BE2C (cell line): ENCODE measurements at regions not wholly inside any gene's neighbourhood (a gene's known extent, or its start where the extent isn't known, plus 50 kb on each side); places are given as distances from the start of the nearest gene placed in this dataset.

Source experiments
- DNase-seq: peaks from one replicate; pipeline ENCODE4 v3.0.0-alpha.2; 2020
- H3K27me3 ChIP-seq: fragments of 250-450 bp; sonication (Bioruptor Pico); 2 replicates; pipeline ENCODE4 v1.5.1; 2020; ENCODE audit warnings: mild to moderate bottlenecking
- H3K36me3 ChIP-seq: fragments of 250-450 bp; sonication (Bioruptor Pico); 2 replicates; pipeline ENCODE4 v1.5.1; 2020; ENCODE audit warnings: mild to moderate bottlenecking
- H3K4me1 ChIP-seq: fragments of 250-450 bp; sonication (Bioruptor Pico); 2 replicates; pipeline ENCODE4 v1.5.1; 2020
- H3K4me3 ChIP-seq: 2 replicates; pipeline ENCODE4 v1.5.1; 2011; ENCODE audit warnings: low read depth, low read length
- H3K9me3 ChIP-seq: fragments of 250-450 bp; sonication (Bioruptor Pico); 2 replicates; pipeline ENCODE4 v1.5.1; 2020
- TF ChIP-seq, protein P1 (sequence below): IDR thresholded peaks from 2 replicates; pipeline ENCODE4 v1.5.1; 2012; ENCODE audit warnings: mild to moderate bottlenecking, low read depth, low read length

DNA sequence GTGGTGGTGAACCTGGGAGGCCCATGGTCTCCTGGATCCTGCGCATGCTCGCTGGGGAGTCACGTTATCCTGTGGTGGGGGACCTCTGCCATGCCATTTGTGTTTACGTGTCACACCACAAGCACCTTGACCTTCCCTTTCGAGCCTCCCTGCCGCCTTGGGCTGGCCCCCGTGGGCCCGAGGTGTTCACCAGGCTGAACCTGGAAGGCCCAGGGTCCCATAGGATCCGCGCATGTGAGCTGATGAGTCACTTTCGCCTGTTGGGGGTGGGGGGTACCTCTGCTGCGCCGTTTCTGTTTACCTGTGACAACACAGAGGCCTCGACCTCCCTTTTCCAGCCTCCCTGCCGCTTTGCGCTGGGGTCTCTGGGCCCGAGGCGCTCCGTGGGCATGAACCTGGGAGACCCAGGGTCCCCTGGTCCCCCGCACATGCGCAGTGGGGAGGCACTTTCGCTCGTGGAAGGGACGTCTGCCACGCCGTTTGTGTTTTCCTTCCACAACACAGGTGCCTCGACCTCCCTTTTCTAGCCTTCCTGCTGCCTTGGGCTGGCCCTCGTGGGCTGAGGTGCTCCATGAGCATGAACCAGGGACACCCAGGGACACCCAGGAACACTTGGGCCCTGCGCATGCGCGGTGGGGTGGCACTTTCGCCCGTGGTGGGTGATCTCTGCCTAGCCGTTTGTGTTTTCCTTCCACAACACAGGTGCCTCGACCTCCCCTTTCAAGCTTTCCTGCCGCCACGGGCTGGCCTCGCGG, 334.1 kb downstream of the ALG10 start:
- no peaks in the 10 kb centered on the region; the same call in 1 of the 2 replicates for H3K9me3 ChIP-seq
- H3K4me1 ChIP-seq, result no peaks in the 10 kb centered on the region
- H3K4me3 ChIP-seq, result no peak overlapping the region
- H3K27me3 ChIP-seq, result peaks cover 46% of the 10 kb centered on the region
- no peak for DNase-seq
- TF ChIP-seq, protein P1, sequence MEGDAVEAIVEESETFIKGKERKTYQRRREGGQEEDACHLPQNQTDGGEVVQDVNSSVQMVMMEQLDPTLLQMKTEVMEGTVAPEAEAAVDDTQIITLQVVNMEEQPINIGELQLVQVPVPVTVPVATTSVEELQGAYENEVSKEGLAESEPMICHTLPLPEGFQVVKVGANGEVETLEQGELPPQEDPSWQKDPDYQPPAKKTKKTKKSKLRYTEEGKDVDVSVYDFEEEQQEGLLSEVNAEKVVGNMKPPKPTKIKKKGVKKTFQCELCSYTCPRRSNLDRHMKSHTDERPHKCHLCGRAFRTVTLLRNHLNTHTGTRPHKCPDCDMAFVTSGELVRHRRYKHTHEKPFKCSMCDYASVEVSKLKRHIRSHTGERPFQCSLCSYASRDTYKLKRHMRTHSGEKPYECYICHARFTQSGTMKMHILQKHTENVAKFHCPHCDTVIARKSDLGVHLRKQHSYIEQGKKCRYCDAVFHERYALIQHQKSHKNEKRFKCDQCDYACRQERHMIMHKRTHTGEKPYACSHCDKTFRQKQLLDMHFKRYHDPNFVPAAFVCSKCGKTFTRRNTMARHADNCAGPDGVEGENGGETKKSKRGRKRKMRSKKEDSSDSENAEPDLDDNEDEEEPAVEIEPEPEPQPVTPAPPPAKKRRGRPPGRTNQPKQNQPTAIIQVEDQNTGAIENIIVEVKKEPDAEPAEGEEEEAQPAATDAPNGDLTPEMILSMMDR, result no peak
- H3K36me3 ChIP-seq, result no peaks in the 10 kb centered on the region

DNA sequence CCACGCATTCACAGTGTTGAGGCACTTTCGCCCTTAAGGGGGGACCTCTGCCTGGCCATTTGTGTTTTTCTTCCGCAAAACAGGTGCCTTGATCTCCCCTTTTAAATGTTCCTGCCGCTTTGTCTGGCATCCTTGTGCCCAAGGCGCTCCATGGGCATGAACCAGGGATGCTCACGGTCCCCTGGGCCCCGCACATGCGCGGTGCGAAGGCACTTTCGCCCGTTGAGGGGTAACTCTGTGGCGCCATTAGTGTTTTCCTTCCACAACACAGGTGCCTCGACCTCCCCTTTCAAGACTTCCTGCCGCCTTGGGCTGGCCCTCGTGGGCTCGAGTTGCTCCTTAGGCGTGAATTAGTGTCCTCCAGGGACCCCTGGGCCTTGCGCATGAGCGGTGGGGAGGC, 335.5 kb downstream of the ALG10 start:
- no peak for DNase-seq
- Histone ChIP-seq H3K4me1 (no peaks in the 10 kb centered on the region), H3K36me3 (no peaks in the 10 kb centered on the region), H3K9me3 (no peaks in the 10 kb centered on the region), H3K4me3 (no peak overlapping the region), H3K27me3 (peaks cover 59% of the 10 kb centered on the region)
- TF ChIP-seq, protein P1, result no peak

DNA sequence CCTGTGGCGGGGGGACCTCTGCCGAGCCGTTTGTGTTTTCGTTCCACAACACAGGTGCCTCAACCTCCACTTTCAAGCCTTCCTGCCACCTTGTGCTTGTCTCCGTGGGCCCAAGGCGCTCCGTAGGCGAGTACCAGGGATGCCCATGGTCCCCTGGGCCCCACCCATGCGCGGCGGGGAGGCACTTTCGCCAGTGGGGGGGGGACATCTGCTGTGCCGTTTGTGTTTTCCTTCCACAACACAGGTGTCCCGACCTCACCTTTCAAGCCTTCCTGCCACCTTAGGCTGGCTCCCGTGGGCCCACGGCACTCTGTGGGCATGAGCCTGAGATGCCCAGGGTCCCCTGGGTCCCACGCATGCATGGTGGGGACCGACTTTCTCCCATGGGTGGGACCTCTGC, 335.9 kb downstream of the ALG10 start:
- Histone ChIP-seq H3K4me3 (no peak overlapping the region), H3K36me3 (no peaks in the 10 kb centered on the region), H3K4me1 (no peaks in the 10 kb centered on the region), H3K9me3 (no peaks in the 10 kb centered on the region), H3K27me3 (peaks cover 59% of the 10 kb centered on the region)
- TF ChIP-seq, protein P1, result no peak
- DNase-seq, result no peak

DNA sequence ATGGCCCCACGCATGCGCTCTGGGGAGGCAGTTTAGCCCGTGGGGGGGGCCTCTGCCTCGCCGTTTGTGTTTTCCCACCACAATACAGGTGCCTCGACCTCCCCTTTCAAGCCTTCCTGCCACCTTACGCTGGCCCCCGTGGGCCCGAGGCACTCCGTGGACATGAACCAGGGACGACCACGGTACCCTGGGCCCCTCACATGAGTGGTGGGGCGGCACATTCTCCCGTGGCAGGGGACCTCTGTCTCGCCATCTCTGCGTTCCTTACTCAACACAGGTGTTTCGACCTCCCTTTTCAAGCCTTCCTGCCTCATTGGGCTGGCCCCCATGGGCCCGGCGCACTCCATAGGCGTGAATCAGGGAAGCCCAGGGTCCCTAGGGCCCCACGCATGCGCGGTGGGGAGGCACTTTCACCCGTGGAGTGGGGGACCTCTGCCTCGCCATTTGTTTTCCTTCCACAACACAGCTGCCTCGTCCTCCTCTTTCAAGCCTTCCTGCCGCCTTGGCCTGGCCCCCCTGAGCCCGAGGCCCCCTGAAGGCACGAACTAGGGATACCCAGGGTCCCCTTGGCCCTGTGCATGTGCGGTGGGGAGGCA, 339.5 kb downstream of the ALG10 start:
- H3K4me3 ChIP-seq, result no peak overlapping the region
- TF ChIP-seq, protein P1, result no peak
- no peaks in the 10 kb centered on the region for H3K4me1 ChIP-seq
- no peak for DNase-seq
- H3K9me3 ChIP-seq, result no peaks in the 10 kb centered on the region; the same call in 1 of the 2 replicates
- no peaks in the 10 kb centered on the region for H3K36me3 ChIP-seq
- H3K27me3 ChIP-seq, result peaks cover 53% of the 10 kb centered on the region

DNA sequence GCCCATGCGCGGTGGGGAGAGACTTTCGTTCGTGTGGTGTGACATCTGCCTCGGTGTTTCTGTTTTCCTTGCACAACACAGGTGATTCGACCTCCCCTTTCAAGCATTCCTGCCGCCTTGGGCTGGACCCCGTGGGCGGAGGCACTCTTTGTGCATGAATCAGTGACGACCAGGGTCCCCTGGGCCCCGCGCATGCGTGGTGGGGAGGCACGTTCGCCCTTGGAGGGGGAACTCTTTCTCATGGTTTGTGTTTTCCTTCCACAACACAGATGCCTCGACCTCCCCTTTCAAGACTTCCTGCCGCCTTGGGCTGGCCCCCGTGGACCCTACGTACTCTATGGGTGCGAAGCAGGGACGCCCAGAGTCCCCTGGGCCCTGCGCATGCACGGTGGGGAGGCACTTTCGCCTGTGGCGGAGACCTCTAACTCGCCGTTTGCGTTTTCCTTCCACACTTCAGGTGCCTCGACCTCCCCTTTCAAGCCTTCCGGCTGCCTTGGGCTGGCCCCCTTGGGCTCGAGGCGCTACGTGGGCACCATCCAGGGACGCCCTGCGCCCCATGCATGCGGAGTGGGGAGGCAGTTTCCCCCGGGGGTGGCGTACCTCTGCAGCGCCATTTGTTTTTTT, 340.9 kb downstream of the ALG10 start:
- TF ChIP-seq, protein P1, result no peak
- H3K4me3 ChIP-seq, result peak overlapping the region; percentile 40
- peak; percentile 46 for DNase-seq
- peaks cover 39% of the 10 kb centered on the region for H3K27me3 ChIP-seq
- H3K9me3 ChIP-seq, result no peaks in the 10 kb centered on the region; the same call in 1 of the 2 replicates
- no peaks in the 10 kb centered on the region for H3K36me3 ChIP-seq
- H3K4me1 ChIP-seq, result no peaks in the 10 kb centered on the region

- H3K27me3 ChIP-seq, result peaks cover 4% of the 10 kb centered on the region
Observed at GRCh38 chr12:34368079-34368478, 345.8 kb downstream of the ALG10 start.

More at GRCh38 chr12:34368079-34368478, 345.8 kb downstream of the ALG10 start:
- Histone ChIP-seq H3K9me3 (no peaks in the 10 kb centered on the region; the same call in 1 of the 2 replicates), H3K4me1 (no peaks in the 10 kb centered on the region), H3K4me3 (no peak overlapping the region), H3K36me3 (no peaks in the 10 kb centered on the region)
- no peak for DNase-seq
- TF ChIP-seq, protein P1, result no peak
